GM12874 (cell line): ENCODE measurements at regions not wholly inside any gene's neighbourhood (a gene's known extent, or its start where the extent isn't known, plus 50 kb on each side); places are given as distances from the start of the nearest gene placed in this dataset.

Source experiments
- TF ChIP-seq, protein P1 (sequence below): IDR thresholded peaks from 2 replicates; pipeline ENCODE4 v1.5.1; 2011; ENCODE audit warnings: low read depth, mild to moderate bottlenecking, control low read depth, low read length, moderate library complexity; ENCODE audit not compliant: insufficient read depth

DNA sequence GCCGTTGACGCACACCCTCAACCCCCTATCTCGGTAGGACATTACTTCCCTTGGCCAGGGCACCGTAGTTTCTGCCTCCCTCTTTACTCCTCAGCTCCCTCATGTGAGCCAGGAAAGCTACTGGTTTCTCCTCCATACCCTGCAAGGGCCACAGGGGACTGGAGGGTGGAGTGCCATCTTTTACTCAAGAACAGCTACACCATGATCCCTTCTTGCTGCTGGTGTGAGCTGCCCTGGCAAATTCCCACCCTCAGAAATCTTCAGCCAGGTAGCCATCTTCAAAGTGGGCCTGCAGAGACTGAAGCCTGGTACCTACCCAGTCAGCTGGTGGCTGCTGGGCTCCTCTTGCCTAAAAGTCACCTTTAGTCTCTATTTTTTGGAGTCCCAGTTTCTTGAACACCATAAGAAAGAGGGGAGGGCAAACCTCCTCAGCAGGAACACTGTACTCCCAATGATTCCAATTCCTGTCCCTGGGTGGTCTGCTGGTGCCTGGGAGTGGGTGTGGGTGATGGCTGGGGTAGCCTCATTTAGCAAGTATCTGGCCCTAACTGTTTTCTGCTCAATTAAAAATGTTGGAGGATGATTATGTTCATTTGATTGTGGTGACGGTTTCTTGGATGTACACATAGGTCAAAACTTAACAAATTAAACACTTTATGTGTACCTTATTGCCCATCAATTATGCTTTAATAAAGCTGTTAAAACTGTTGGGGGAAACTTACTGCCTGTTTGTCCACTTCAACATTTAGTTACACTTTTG lies 105.0 kb upstream of the NPY start:
- TF ChIP-seq, protein P1, sequence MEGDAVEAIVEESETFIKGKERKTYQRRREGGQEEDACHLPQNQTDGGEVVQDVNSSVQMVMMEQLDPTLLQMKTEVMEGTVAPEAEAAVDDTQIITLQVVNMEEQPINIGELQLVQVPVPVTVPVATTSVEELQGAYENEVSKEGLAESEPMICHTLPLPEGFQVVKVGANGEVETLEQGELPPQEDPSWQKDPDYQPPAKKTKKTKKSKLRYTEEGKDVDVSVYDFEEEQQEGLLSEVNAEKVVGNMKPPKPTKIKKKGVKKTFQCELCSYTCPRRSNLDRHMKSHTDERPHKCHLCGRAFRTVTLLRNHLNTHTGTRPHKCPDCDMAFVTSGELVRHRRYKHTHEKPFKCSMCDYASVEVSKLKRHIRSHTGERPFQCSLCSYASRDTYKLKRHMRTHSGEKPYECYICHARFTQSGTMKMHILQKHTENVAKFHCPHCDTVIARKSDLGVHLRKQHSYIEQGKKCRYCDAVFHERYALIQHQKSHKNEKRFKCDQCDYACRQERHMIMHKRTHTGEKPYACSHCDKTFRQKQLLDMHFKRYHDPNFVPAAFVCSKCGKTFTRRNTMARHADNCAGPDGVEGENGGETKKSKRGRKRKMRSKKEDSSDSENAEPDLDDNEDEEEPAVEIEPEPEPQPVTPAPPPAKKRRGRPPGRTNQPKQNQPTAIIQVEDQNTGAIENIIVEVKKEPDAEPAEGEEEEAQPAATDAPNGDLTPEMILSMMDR, result no peak

DNA sequence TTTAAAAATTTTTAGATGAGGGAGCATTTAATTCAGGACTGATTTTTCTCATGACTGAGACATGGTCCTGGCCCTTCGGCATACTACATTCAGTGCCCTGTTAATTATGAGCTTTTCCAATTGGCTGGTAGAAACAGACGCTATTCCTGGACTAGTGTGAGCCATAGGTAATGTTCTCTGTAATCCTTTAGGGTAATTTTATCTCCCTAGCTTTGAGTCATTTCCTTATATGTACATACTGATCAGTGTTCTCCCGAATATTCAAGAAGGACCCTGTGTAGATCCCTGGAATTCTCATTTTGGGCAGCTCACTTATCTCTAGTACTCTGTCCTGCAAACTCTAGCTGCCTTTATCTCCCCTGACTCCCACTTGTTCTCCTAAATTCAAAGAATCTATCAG lies 92.6 kb upstream of the NPY start:
- TF ChIP-seq, protein P1, result no peak

DNA sequence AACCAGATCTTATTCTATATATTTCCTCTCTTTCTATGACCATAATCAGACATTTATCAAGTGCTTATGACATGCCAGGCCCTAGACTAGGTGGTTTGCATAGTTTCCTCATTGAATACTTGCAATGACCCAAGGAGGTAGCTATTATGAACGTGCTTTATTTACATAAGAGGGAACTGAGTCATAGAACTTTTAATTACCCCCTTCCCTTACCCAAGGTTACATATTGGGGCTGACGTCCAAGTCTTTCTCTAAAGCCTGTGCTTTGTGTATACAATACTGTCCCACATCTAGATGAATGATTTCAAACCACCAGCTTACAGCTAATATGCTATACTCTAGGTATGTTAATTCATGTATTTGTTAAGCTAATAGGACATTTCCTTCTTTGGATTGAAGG lies 91.9 kb upstream of the NPY start:
- TF ChIP-seq, protein P1, result no peak

DNA sequence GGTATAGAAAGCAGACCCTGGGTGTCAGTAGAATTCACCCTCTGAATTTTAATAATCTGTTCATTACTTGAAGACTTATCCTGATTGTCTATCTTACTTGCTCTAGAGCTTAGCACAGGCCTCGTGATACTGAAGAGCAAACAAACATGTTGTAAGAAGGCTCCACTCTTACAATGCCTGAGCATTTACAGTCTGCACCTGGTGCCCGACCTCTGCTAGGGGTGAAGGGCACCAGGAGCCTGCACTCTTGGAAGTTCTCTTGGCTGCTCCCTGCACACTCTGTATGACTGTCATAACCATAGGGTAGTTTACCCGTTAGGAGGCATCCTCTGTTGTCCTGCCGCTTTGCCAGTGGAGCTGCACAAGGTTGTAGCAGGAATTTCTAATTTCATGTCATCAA lies 91.3 kb upstream of the NPY start:
- TF ChIP-seq, protein P1, result no peak

DNA sequence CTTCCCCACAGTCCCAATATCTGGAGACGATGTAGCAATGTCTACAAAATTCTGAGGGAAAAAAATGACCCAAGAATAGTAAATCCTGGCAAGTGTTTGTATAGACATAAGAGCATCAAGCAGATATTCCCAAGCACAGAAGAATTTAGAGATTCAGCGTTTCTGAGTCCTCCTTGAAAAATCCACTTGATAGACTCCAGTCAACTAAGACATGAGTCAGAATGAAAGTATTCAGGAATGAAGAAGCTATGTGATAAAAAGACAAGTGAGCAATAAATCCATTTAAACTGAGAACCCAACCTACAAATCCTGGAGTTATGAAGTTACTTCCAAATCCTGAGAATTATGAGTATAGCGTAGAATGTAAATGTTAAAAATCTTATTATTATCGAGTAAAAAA lies 86.1 kb upstream of the NPY start:
- TF ChIP-seq, protein P1, result no peak

DNA sequence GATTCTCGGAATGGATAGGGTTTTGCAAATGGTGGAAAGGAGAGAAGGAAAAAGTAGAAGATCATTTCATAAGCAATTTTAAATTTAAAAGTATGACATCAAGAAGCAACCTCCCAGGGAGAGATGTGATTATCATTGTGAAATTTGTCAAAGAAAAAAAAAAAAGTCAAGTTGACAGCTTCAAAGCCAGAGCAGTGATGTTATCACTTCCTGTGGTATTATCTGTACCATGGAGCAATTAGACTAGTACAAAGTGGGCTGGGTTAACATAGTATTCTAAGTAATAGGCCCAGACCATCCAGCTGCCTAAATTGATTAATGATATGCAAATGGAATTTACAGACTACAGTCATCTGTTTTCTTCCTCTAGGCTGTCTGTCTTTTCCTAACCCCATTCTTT lies 84.0 kb upstream of the NPY start:
- TF ChIP-seq, protein P1, result no peak

DNA sequence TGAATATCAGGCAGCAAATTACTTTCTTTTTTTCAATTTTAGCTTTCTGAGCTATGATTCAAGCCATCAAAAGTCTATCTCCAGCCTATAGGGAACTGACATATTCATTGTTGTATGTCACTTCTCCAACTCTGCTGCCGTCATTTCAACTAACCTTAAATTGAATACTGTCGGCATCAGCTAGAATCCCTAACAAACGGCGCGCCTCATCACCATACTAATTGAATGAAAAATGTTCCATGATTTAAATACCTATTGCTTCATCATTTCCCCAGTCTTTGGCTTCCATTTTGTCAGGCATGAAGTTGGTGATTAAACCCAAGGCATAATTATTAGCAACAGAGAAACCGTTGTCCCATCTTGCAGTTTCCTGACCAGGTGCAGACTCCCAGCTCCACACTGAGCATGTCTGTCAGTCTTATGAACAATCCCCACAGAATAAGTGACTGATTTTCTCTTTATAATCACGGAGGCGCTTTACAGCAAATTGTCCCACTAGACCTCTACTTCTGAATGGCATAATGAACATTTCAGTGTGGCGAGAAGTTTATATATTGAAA lies 83.5 kb upstream of the NPY start:
- TF ChIP-seq, protein P1, result no peak
